HepG2 (cell line): ENCODE measurements at regions not wholly inside any gene's neighbourhood (a gene's known extent, or its start where the extent isn't known, plus 50 kb on each side); places are given as distances from the start of the nearest gene placed in this dataset.

Source experiments
- CTCF ChIP-seq: sonication (generic); formaldehyde crosslinking; IDR thresholded peaks from 2 replicates; pipeline ENCODE4 v1.5.0; 2020; ENCODE audit warnings: mild to moderate bottlenecking, missing genetic modification reagents, moderate library complexity
- ETV5 ChIP-seq: IDR thresholded peaks from 2 replicates; pipeline ENCODE4 v1.6.1; 2018; ENCODE audit warnings: missing biosample characterization, missing genetic modification reagents, inconsistent platforms, borderline replicate concordance
- FOXK2 ChIP-seq: fragments of 450-650 bp; IDR thresholded peaks from 2 replicates; pipeline ENCODE4 v1.6.1; 2016
- GTF2F1 ChIP-seq: fragments of 150-350 bp; IDR thresholded peaks from 2 replicates; pipeline ENCODE4 v1.6.1; 2014; ENCODE audit warnings: low read length
- IKZF1 ChIP-seq: fragments of 450-650 bp; IDR thresholded peaks from 2 replicates; pipeline ENCODE4 v1.7.1; 2016
- NFATC3 ChIP-seq: sonication (generic); formaldehyde crosslinking; IDR thresholded peaks from 2 replicates; pipeline ENCODE4 v1.5.1; 2020; ENCODE audit warnings: mild to moderate bottlenecking, missing genetic modification reagents
- PLSCR1 ChIP-seq: sonication (generic); formaldehyde crosslinking; IDR thresholded peaks from 2 replicates; pipeline ENCODE4 v1.5.0; 2020; ENCODE audit warnings: missing genetic modification reagents, mild to moderate bottlenecking, borderline replicate concordance
- POLR2A ChIP-seq, 2 experiments: IDR thresholded peaks; 2 replicates each; pipeline ENCODE4 v1.6.1; 2011; ENCODE audit warnings: low read depth in 2 of 2, low read length in 2 of 2, mild to moderate bottlenecking in 1 of 2, moderate library complexity in 1 of 2; ENCODE audit not compliant: insufficient read depth in 1 of 2
- ZSCAN29 ChIP-seq: sonication (generic); formaldehyde crosslinking; conservative IDR thresholded peaks from 2 replicates; pipeline ENCODE4 v1.4.0; 2020; ENCODE audit warnings: mild to moderate bottlenecking, missing genetic modification reagents

- TF ChIP-seq POLR2A (IDR thresholded peaks at IDR 0.05; ENCODE audit: insufficient read depth in 1 of 2, low read depth in 2 of 2, low read length in 2 of 2) (no peak), ETV5 (CRISPR knock-in tag) (no peak), IKZF1 (no peak), CTCF (no peak), FOXK2 (no peak), PLSCR1 (CRISPR knock-in tag) (no peak), ZSCAN29 (CRISPR knock-in tag) (no peak), NFATC3 (CRISPR knock-in tag) (no peak), GTF2F1 (no peak)
These were observed 111.7 kb upstream of the MIS18BP1 start for GRCh38 chr14:45364565-45365156.
